HL-60 (cell line): ENCODE measurements at regions not wholly inside any gene's neighbourhood (a gene's known extent, or its start where the extent isn't known, plus 50 kb on each side); places are given as distances from the start of the nearest gene placed in this dataset.

Source experiments
- DNase-seq, 2 experiments: peaks; one replicate each; pipeline ENCODE4 v3.0.0-alpha.2; 2010 to 2020; ENCODE audit warnings: low read depth in 1 of 2, low spot score in 1 of 2
- H3K27ac ChIP-seq: fragments of 250-450 bp; sonication (Bioruptor Pico); replicated peaks from 2 replicates; pipeline ENCODE4 v1.5.1; 2020; ENCODE audit warnings: mild to moderate bottlenecking, moderate library complexity
- H3K27me3 ChIP-seq: fragments of 250-450 bp; sonication (Bioruptor Pico); 2 replicates; pipeline ENCODE4 v1.5.1; 2021; ENCODE audit warnings: mild to moderate bottlenecking, moderate library complexity; ENCODE audit not compliant: insufficient read depth, poor library complexity, severe bottlenecking
- H3K4me3 ChIP-seq: replicated peaks from 2 replicates; pipeline ENCODE4 v1.5.1; 2011; ENCODE audit warnings: mild to moderate bottlenecking, control low read depth, low read length; ENCODE audit not compliant: insufficient read depth
- GABPA ChIP-seq: IDR thresholded peaks from 2 replicates; pipeline ENCODE4 v1.6.1; 2012; ENCODE audit warnings: low read depth
- POLR2AphosphoS5 ChIP-seq: IDR thresholded peaks from 2 replicates; pipeline ENCODE4 v1.6.1; 2012; ENCODE audit warnings: low read depth
- SPI1 ChIP-seq: IDR thresholded peaks from 2 replicates; pipeline ENCODE4 v1.6.1; 2012; ENCODE audit warnings: low read depth, mild to moderate bottlenecking, borderline replicate concordance
- TF ChIP-seq, protein P1 (sequence below): IDR thresholded peaks from one replicate; pipeline ENCODE4 v1.5.1; 2011; ENCODE audit warnings: low read length, control low read depth, inconsistent platforms; ENCODE audit not compliant: insufficient read depth
- TF ChIP-seq, protein P2 (sequence below): IDR thresholded peaks from 2 replicates; pipeline ENCODE4 v1.6.1; 2012; ENCODE audit warnings: low read depth; ENCODE audit not compliant: insufficient replicate concordance

DNA sequence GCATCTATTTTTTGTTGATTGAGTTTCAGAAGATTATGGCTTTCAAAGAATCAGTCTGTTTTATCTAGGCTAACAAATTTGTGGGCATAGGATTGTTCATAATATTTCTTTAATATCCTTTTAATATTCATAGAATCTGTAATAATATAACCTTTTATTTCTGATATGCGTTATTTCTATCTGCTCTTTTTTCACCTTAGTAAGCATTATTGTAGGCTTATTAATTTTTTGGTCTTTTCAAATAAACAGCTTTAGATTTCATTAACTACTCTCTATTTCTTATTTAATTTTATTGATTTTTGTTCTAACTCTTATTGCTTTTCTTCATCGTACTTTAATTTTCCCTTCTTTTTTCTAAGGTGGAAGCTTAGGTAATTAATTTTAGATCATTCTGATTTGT lies 1614.4 kb upstream of the DDX18 start:
- DNase-seq, result no peak
- Histone ChIP-seq H3K27ac (no peak overlapping the region), H3K4me3 (no peak overlapping the region), H3K27me3 (no peaks in the 10 kb centered on the region)
- TF ChIP-seq POLR2AphosphoS5 (no peak), SPI1 (no peak), GABPA (no peak)
- TF ChIP-seq, protein P1, sequence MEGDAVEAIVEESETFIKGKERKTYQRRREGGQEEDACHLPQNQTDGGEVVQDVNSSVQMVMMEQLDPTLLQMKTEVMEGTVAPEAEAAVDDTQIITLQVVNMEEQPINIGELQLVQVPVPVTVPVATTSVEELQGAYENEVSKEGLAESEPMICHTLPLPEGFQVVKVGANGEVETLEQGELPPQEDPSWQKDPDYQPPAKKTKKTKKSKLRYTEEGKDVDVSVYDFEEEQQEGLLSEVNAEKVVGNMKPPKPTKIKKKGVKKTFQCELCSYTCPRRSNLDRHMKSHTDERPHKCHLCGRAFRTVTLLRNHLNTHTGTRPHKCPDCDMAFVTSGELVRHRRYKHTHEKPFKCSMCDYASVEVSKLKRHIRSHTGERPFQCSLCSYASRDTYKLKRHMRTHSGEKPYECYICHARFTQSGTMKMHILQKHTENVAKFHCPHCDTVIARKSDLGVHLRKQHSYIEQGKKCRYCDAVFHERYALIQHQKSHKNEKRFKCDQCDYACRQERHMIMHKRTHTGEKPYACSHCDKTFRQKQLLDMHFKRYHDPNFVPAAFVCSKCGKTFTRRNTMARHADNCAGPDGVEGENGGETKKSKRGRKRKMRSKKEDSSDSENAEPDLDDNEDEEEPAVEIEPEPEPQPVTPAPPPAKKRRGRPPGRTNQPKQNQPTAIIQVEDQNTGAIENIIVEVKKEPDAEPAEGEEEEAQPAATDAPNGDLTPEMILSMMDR, result no peak
- TF ChIP-seq, protein P2, sequence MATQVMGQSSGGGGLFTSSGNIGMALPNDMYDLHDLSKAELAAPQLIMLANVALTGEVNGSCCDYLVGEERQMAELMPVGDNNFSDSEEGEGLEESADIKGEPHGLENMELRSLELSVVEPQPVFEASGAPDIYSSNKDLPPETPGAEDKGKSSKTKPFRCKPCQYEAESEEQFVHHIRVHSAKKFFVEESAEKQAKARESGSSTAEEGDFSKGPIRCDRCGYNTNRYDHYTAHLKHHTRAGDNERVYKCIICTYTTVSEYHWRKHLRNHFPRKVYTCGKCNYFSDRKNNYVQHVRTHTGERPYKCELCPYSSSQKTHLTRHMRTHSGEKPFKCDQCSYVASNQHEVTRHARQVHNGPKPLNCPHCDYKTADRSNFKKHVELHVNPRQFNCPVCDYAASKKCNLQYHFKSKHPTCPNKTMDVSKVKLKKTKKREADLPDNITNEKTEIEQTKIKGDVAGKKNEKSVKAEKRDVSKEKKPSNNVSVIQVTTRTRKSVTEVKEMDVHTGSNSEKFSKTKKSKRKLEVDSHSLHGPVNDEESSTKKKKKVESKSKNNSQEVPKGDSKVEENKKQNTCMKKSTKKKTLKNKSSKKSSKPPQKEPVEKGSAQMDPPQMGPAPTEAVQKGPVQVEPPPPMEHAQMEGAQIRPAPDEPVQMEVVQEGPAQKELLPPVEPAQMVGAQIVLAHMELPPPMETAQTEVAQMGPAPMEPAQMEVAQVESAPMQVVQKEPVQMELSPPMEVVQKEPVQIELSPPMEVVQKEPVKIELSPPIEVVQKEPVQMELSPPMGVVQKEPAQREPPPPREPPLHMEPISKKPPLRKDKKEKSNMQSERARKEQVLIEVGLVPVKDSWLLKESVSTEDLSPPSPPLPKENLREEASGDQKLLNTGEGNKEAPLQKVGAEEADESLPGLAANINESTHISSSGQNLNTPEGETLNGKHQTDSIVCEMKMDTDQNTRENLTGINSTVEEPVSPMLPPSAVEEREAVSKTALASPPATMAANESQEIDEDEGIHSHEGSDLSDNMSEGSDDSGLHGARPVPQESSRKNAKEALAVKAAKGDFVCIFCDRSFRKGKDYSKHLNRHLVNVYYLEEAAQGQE, result no peak

DNA sequence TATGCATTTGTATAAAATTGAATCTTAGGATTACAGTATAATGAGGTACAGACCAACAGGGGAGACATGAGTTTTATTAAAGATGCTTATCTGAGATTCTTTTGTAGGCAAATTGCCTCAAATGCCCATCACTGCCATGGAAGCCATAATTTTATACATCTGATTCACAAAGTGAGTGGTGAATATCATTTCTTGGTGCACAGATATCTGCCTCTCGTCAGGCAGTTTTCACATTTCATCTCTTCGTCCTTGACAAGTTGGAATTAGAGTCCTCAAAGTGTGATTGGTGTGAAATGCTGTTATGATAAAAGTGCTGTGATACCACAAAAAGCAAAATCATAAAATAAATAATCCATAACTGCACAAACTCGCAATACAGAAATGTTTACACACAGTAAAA lies 1602.8 kb upstream of the DDX18 start:
- H3K27ac ChIP-seq, result no peak overlapping the region
- H3K27me3 ChIP-seq, result no peaks in the 10 kb centered on the region
- TF ChIP-seq SPI1, result no peak
- TF ChIP-seq, protein P1, result no peak
- TF ChIP-seq, protein P2, result no peak
- TF ChIP-seq POLR2AphosphoS5, result no peak
- no peak for TF ChIP-seq GABPA
- H3K4me3 ChIP-seq, result no peak overlapping the region
- DNase-seq, result no peak

DNA sequence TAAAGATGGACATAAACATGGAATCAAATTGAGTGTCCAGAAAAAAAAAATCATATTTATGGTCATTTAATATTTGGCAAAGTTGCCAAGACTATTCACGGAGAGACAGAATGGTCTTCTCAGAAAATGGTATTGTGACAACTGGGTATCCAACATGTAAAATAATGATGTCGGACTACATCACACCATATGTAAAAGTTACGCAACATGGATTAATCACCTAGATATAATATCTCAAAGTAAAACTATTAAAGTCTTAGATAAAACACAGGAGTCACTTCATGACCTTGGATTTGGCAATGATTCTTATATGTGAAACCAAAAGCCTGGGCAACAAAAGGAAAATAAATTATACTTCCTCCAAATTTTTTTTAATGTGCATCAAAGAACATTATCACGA lies 1591.7 kb upstream of the DDX18 start:
- DNase-seq, result no peak
- H3K27ac ChIP-seq, result no peak overlapping the region
- TF ChIP-seq POLR2AphosphoS5, result no peak
- H3K27me3 ChIP-seq, result no peaks in the 10 kb centered on the region
- no peak overlapping the region for H3K4me3 ChIP-seq

GRCh38 chr2:116223912-116224311 lies 1590.6 kb upstream of the DDX18 start:
- TF ChIP-seq, protein P2, result no peak
- TF ChIP-seq GABPA, result no peak
- TF ChIP-seq SPI1, result no peak
- TF ChIP-seq POLR2AphosphoS5, result no peak
- TF ChIP-seq, protein P1, result no peak
- Histone ChIP-seq H3K4me3 (no peak overlapping the region), H3K27me3 (no peaks in the 10 kb centered on the region), H3K27ac (no peak overlapping the region)
- no peak for DNase-seq
